GM21367 (cell line): ENCODE measurements at regions not wholly inside any gene's neighbourhood (a gene's known extent, or its start where the extent isn't known, plus 50 kb on each side); places are given as distances from the start of the nearest gene placed in this dataset.
"Not testable (repeated sequence)": the region's sequence is repeated elsewhere in the genome, so short reads cannot be mapped to it uniquely, and the experiment has no call there.

Experiments used
- ATAC-seq: cut with Tn5 transposase; IDR thresholded peaks from one replicate; pipeline ENCODE4 v1.9.1; 2021; ENCODE audit not compliant: unreplicated experiment

GRCh38 chr1:148211191-148211590 is 59.1 kb upstream of the NBPF11 start:
- not testable (repeated sequence) for ATAC-seq

GRCh38 chr1:148210624-148211023 is 58.5 kb upstream of the NBPF11 start:
- not testable (repeated sequence) for ATAC-seq

- ATAC-seq = not testable (repeated sequence)
These were observed 58.1 kb upstream of the NBPF11 start for GRCh38 chr1:148210166-148210565.

- not testable (repeated sequence) for ATAC-seq
These were observed 49.9 kb upstream of the NBPF11 start for GRCh38 chr1:148202013-148202412.
